Caco-2 (cell line): ENCODE measurements at regions not wholly inside any gene's neighbourhood (a gene's known extent, or its start where the extent isn't known, plus 50 kb on each side); places are given as distances from the start of the nearest gene placed in this dataset.
"Not testable (repeated sequence)": the region's sequence is repeated elsewhere in the genome, so short reads cannot be mapped to it uniquely, and the experiment has no call there.

ENCODE experiments used
- BruUV-seq: library from RNA; stranded (reverse); fragments of 400-500 nt; replicated peaks from 2 replicates; lab custom pipeline; 2021; lab: Mats Ljungman, UMichigan
- CTCF ChIA-PET: fragments of 300-600 bp; sonication (Branson Sonifier 250); formaldehyde crosslinking; loops from one replicate; lab custom pipeline; 2022; ENCODE audit warnings: antibody characterized with exemption; lab: Charles Lee
- POLR2A ChIA-PET: fragments of 300-600 bp; sonication (Branson Sonifier 250); formaldehyde crosslinking; loops from one replicate; lab custom pipeline; 2022; ENCODE audit warnings: antibody characterized with exemption; lab: Charles Lee
- DNase-seq, 2 experiments: peaks; one replicate each; pipeline versions ENCODE4 v3.0.0 to v3.0.0-alpha.2; 2020 to 2022
- H3K27me3 ChIP-seq: replicated peaks from 2 replicates; pipeline ENCODE4 v1.6.0; 2011; ENCODE audit warnings: low read length; ENCODE audit not compliant: control insufficient read depth, insufficient read depth
- H3K36me3 ChIP-seq: 2 replicates; pipeline ENCODE4 v1.5.1; 2011; ENCODE audit warnings: low read length; ENCODE audit not compliant: control insufficient read depth, insufficient read depth
- H3K4me1 ChIP-seq: fragments of 250-450 bp; sonication (Bioruptor Pico); 2 replicates; pipeline ENCODE4 v1.5.1; 2020; ENCODE audit warnings: mild to moderate bottlenecking
- H3K4me3 ChIP-seq: 2 replicates; pipeline ENCODE4 v1.5.1; 2011; ENCODE audit warnings: low read depth, mild to moderate bottlenecking, control low read depth, low read length
- H3K9me3 ChIP-seq: fragments of 250-450 bp; sonication (Bioruptor Pico); 2 replicates; pipeline ENCODE4 v1.5.1; 2020; ENCODE audit warnings: mild to moderate bottlenecking, moderate library complexity
- H3K27ac Mint-ChIP-seq: one replicate; pipeline ENCODE4 v1.8.0; 2022; ENCODE audit warnings: mixed read lengths; ENCODE audit not compliant: unreplicated experiment
- H3K27me3 Mint-ChIP-seq: one replicate; pipeline ENCODE4 v1.8.0; 2022; ENCODE audit warnings: mixed read lengths; ENCODE audit not compliant: insufficient read depth, unreplicated experiment
- H3K36me3 Mint-ChIP-seq: one replicate; pipeline ENCODE4 v1.8.0; 2022; ENCODE audit warnings: mild to moderate bottlenecking, mixed read lengths; ENCODE audit not compliant: insufficient read depth, unreplicated experiment
- H3K4me1 Mint-ChIP-seq: one replicate; pipeline ENCODE4 v1.8.0; 2022; ENCODE audit warnings: low read depth, mixed read lengths; ENCODE audit not compliant: unreplicated experiment
- H3K4me3 Mint-ChIP-seq: one replicate; pipeline ENCODE4 v1.8.0; 2022; ENCODE audit warnings: mild to moderate bottlenecking, moderate library complexity, mixed read lengths; ENCODE audit not compliant: unreplicated experiment
- H3K9me3 Mint-ChIP-seq: one replicate; pipeline ENCODE4 v1.8.0; 2022; ENCODE audit warnings: mixed read lengths; ENCODE audit not compliant: unreplicated experiment
- intact Hi-C: fragments of 100-400 bp; cut with micrococcal nuclease; formaldehyde crosslinking; loops from one replicate; pipeline ENCODE4 v1.10.0; 2022; ENCODE audit not compliant: unreplicated experiment
- TF ChIP-seq, protein P1 (sequence below), 2 experiments: fragments of 200-600 bp in 1 of 2; IDR thresholded peaks; 1 replicate in 1 of 2; 2 replicates in 1 of 2; pipeline versions ENCODE4 v1.5.1 to v1.8.0; 2011 to 2022; ENCODE audit warnings: antibody characterized with exemption in 1 of 2, control low read depth in 1 of 2, inconsistent platforms in 1 of 2, low read depth in 1 of 2, low read length in 1 of 2, mild to moderate bottlenecking in 1 of 2, moderate library complexity in 1 of 2; ENCODE audit not compliant: insufficient read depth in 1 of 2, severe bottlenecking in 1 of 2, unreplicated experiment in 1 of 2

GRCh38 chr12:47473091-47473490, 232.7 kb downstream of the RPAP3 start:
- Mint-ChIP-seq H3K4me1 (no peaks in the 10 kb centered on the region), H3K27me3 (peaks cover 8% of the 10 kb centered on the region), H3K4me3 (no peak overlapping the region), H3K36me3 (no peaks in the 10 kb centered on the region), H3K9me3 (peaks cover 34% of the 10 kb centered on the region), H3K27ac (no peak overlapping the region)
- H3K27me3 ChIP-seq: no peaks in the 10 kb centered on the region
- H3K36me3 ChIP-seq: no peaks in the 10 kb centered on the region
- no peak for DNase-seq
- no TSS peak for BruUV-seq
- ChIA-PET POLR2A (no interaction called here), CTCF (no interaction called here)
- H3K4me3 ChIP-seq: no peak overlapping the region
- H3K9me3 ChIP-seq: peaks cover 15% of the 10 kb centered on the region
- TF ChIP-seq, protein P1, sequence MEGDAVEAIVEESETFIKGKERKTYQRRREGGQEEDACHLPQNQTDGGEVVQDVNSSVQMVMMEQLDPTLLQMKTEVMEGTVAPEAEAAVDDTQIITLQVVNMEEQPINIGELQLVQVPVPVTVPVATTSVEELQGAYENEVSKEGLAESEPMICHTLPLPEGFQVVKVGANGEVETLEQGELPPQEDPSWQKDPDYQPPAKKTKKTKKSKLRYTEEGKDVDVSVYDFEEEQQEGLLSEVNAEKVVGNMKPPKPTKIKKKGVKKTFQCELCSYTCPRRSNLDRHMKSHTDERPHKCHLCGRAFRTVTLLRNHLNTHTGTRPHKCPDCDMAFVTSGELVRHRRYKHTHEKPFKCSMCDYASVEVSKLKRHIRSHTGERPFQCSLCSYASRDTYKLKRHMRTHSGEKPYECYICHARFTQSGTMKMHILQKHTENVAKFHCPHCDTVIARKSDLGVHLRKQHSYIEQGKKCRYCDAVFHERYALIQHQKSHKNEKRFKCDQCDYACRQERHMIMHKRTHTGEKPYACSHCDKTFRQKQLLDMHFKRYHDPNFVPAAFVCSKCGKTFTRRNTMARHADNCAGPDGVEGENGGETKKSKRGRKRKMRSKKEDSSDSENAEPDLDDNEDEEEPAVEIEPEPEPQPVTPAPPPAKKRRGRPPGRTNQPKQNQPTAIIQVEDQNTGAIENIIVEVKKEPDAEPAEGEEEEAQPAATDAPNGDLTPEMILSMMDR (IDR thresholded peaks at IDR 0.05; ENCODE audit: insufficient read depth in 1 of 2, low read depth in 1 of 2, low read length in 1 of 2, severe bottlenecking in 1 of 2, unreplicated experiment in 1 of 2): no peak
- intact Hi-C loops: no loop called here
- no peaks in the 10 kb centered on the region for H3K4me1 ChIP-seq

DNA sequence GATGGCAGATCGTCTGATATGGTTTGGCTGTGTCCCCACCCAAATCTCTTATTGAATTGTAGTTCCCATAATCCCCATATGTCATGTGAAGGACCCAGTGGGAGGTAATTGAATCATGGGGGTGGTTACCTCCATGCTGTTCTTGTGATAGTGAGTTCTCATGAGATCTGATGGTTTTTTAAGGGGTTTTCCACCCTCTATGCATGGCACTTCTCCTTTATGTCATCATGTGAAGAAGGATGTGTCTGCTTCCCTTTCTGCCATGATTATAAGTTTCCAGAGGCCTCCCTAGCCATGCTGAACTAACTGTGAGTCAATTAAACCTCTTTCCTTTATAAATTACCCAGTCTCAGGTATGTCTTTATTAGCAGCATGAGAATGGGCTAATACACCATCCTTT, 235.5 kb downstream of the RPAP3 start:
- H3K4me1 Mint-ChIP-seq, H3K27ac Mint-ChIP-seq, H3K36me3 Mint-ChIP-seq, H3K4me3 Mint-ChIP-seq, H3K27me3 ChIP-seq, CTCF ChIA-PET, H3K36me3 ChIP-seq, BruUV-seq, H3K4me1 ChIP-seq, H3K9me3 ChIP-seq, H3K4me3 ChIP-seq, DNase-seq, intact Hi-C loops, POLR2A ChIA-PET, H3K9me3 Mint-ChIP-seq: not testable (repeated sequence)
- H3K27me3 Mint-ChIP-seq: peaks cover 10% of the 10 kb centered on the region

DNA sequence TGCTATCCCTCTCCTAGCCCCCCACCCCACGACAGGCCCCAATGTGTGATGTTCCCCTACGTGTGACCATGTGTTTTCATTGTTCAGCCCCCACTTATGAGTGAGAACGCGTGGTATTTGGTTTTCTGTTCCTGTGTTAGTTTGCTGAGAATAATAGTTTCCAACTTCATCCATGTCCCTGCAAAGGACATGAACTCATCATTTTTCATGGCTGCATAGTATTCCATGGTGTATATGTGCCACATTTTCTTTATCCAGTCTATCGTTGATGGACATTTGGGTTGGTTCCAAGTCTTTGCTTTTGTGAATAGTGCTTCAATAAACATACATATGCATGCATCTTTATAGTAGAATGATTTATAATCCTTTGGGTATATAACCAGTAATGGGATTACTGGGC, 241.9 kb downstream of the RPAP3 start:
- H3K27me3 ChIP-seq, H3K9me3 ChIP-seq, H3K4me1 Mint-ChIP-seq, H3K36me3 Mint-ChIP-seq, H3K4me1 ChIP-seq, BruUV-seq, DNase-seq, H3K4me3 Mint-ChIP-seq, POLR2A ChIA-PET, H3K4me3 ChIP-seq, H3K36me3 ChIP-seq, CTCF ChIA-PET, H3K27ac Mint-ChIP-seq, intact Hi-C loops: not testable (repeated sequence)
- Mint-ChIP-seq H3K27me3 (peaks cover 13% of the 10 kb centered on the region), H3K9me3 (peaks cover 21% of the 10 kb centered on the region)

DNA sequence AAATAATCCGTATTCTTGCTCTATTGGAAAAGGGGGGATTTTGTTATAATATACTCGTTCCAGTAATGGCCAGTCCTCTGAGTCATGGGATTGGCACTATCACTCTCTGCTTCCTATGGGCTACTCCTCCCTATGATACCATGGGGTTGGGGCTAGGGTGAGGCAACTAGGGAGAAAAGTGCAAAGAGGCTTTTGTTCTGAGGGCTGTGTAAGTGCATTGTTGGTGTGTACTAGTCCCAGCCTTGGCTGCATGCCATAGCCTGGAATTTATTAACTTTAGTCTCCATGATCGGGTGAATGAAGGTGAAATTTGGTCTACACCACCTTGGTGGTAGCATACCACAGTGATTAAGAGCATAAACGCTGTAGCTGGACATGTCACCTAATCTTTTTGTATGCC, 247.6 kb downstream of the RPAP3 start:
- Histone ChIP-seq H3K4me3 (no peak overlapping the region), H3K9me3 (0 out of 2 replicates have a peak, but pooled peaks cover 2% of the 10 kb centered on the region), H3K27me3 (no peaks in the 10 kb centered on the region), H3K36me3 (no peaks in the 10 kb centered on the region), H3K4me1 (no peaks in the 10 kb centered on the region)
- TF ChIP-seq, protein P1 (IDR thresholded peaks at IDR 0.05; ENCODE audit: insufficient read depth in 1 of 2, low read depth in 1 of 2, low read length in 1 of 2, severe bottlenecking in 1 of 2, unreplicated experiment in 1 of 2): no peak
- no peak for DNase-seq
- Mint-ChIP-seq H3K36me3 (no peaks in the 10 kb centered on the region), H3K4me1 (no peaks in the 10 kb centered on the region), H3K27me3 (peaks cover 15% of the 10 kb centered on the region), H3K4me3 (no peak overlapping the region), H3K27ac (no peak overlapping the region), H3K9me3 (peaks cover 21% of the 10 kb centered on the region)
- no TSS peak for BruUV-seq
- intact Hi-C loops: no loop called here
- POLR2A ChIA-PET: no interaction called here
- CTCF ChIA-PET: no interaction called here
